ENCODE measurements at regions not wholly inside any gene's neighbourhood (a gene's known extent, or its start where the extent isn't known, plus 50 kb on each side); places are given as distances from the start of the nearest gene placed in this dataset.

GRCh38 chr2:215702116-215702902 lies 266.4 kb upstream of the FN1 start (continued):
- TF ChIP-seq, protein P1, sequence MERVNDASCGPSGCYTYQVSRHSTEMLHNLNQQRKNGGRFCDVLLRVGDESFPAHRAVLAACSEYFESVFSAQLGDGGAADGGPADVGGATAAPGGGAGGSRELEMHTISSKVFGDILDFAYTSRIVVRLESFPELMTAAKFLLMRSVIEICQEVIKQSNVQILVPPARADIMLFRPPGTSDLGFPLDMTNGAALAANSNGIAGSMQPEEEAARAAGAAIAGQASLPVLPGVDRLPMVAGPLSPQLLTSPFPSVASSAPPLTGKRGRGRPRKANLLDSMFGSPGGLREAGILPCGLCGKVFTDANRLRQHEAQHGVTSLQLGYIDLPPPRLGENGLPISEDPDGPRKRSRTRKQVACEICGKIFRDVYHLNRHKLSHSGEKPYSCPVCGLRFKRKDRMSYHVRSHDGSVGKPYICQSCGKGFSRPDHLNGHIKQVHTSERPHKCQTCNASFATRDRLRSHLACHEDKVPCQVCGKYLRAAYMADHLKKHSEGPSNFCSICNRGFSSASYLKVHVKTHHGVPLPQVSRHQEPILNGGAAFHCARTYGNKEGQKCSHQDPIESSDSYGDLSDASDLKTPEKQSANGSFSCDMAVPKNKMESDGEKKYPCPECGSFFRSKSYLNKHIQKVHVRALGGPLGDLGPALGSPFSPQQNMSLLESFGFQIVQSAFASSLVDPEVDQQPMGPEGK (CRISPR knock-in tag; IDR thresholded peaks at IDR 0.05), result no peak
- TF ChIP-seq IKZF5 (CRISPR knock-in tag; IDR thresholded peaks at IDR 0.05), result no peak
- no peak for TF ChIP-seq ZNF337 (CRISPR knock-in tag; IDR thresholded peaks at IDR 0.05; ENCODE audit: borderline replicate concordance, low read depth)
- TF ChIP-seq, protein P2, sequence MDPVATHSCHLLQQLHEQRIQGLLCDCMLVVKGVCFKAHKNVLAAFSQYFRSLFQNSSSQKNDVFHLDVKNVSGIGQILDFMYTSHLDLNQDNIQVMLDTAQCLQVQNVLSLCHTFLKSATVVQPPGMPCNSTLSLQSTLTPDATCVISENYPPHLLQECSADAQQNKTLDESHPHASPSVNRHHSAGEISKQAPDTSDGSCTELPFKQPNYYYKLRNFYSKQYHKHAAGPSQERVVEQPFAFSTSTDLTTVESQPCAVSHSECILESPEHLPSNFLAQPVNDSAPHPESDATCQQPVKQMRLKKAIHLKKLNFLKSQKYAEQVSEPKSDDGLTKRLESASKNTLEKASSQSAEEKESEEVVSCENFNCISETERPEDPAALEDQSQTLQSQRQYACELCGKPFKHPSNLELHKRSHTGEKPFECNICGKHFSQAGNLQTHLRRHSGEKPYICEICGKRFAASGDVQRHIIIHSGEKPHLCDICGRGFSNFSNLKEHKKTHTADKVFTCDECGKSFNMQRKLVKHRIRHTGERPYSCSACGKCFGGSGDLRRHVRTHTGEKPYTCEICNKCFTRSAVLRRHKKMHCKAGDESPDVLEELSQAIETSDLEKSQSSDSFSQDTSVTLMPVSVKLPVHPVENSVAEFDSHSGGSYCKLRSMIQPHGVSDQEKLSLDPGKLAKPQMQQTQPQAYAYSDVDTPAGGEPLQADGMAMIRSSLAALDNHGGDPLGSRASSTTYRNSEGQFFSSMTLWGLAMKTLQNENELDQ (CRISPR knock-in tag; IDR thresholded peaks at IDR 0.05; ENCODE audit: borderline replicate concordance), result no peak
- TF ChIP-seq ATF1 (CRISPR knock-in tag; IDR thresholded peaks at IDR 0.05), result no peak
- no peak for TF ChIP-seq ZNF138 (CRISPR knock-in tag; IDR thresholded peaks at IDR 0.05; ENCODE audit: low read depth)
- no peak for TF ChIP-seq ZSCAN29 (CRISPR knock-in tag; conservative IDR thresholded peaks at IDR 0.05)
- TF ChIP-seq ISL2 (CRISPR knock-in tag; IDR thresholded peaks at IDR 0.05), result peak; percentile 43; the same call in 1 of the 2 replicates
- no peak for TF ChIP-seq MAX (IDR thresholded peaks at IDR 0.05)
- no peak for TF ChIP-seq ZNF562 (CRISPR knock-in tag; IDR thresholded peaks at IDR 0.05; ENCODE audit: borderline replicate concordance)
- no peak for TF ChIP-seq XBP1 (CRISPR knock-in tag; IDR thresholded peaks at IDR 0.05)
- TF ChIP-seq THAP11 (CRISPR knock-in tag; IDR thresholded peaks at IDR 0.05), result no peak; the same call in 1 of the 2 replicates
- no peak for TF ChIP-seq RBM22 (optimal IDR thresholded peaks at IDR 0.05; ENCODE audit: low read length)
- no peak for TF ChIP-seq KLF15 (CRISPR knock-in tag; IDR thresholded peaks at IDR 0.05; ENCODE audit: borderline replicate concordance)
- TF ChIP-seq ZNF792 (CRISPR knock-in tag; IDR thresholded peaks at IDR 0.05), result peak; percentile 47; the same call in 1 of the 2 replicates
- TF ChIP-seq MZF1 (CRISPR knock-in tag; IDR thresholded peaks at IDR 0.05; ENCODE audit: borderline replicate concordance), result no peak
- no peak for TF ChIP-seq FOXA1 (IDR thresholded peaks at IDR 0.05)
- peak; percentile 58 for TF ChIP-seq FOXA1 (CRISPR knock-in tag; IDR thresholded peaks at IDR 0.05)
- no peak for TF ChIP-seq ZNF317 (CRISPR knock-in tag; IDR thresholded peaks at IDR 0.05)
- TF ChIP-seq POGZ (CRISPR knock-in tag; IDR thresholded peaks at IDR 0.05), result peak; percentile 47; the same call in 1 of the 2 replicates
- TF ChIP-seq, protein P3, sequence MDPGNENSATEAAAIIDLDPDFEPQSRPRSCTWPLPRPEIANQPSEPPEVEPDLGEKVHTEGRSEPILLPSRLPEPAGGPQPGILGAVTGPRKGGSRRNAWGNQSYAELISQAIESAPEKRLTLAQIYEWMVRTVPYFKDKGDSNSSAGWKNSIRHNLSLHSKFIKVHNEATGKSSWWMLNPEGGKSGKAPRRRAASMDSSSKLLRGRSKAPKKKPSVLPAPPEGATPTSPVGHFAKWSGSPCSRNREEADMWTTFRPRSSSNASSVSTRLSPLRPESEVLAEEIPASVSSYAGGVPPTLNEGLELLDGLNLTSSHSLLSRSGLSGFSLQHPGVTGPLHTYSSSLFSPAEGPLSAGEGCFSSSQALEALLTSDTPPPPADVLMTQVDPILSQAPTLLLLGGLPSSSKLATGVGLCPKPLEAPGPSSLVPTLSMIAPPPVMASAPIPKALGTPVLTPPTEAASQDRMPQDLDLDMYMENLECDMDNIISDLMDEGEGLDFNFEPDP (CRISPR knock-in tag; conservative IDR thresholded peaks at IDR 0.05), result 0 out of 2 replicates have a peak, but pooled peaks have one; percentile 57
- no peak for TF ChIP-seq TP53 (CRISPR knock-in tag; conservative IDR thresholded peaks at IDR 0.05)
- TF ChIP-seq FOXA3 (CRISPR knock-in tag; IDR thresholded peaks at IDR 0.05), result peak; percentile 69
- TF ChIP-seq HDAC1 (CRISPR knock-in tag; IDR thresholded peaks at IDR 0.05), result no peak
- no peak for TF ChIP-seq PTBP1 (IDR thresholded peaks at IDR 0.05; ENCODE audit: low read depth, low read length, poor library complexity, severe bottlenecking)

Measured in HepG2 (cell line).